PFSK-1 (cell line): ENCODE measurements at regions not wholly inside any gene's neighbourhood (a gene's known extent, or its start where the extent isn't known, plus 50 kb on each side); places are given as distances from the start of the nearest gene placed in this dataset.

Experiments
- FOXP2 ChIP-seq: optimal IDR thresholded peaks from 2 replicates; pipeline ENCODE3; 2011; ENCODE audit warnings: borderline replicate concordance, control low read depth, inconsistent platforms; ENCODE audit not compliant: insufficient read depth; ENCODE audit errors: extremely low read length, extremely low read depth
- POLR2AphosphoS5 ChIP-seq: IDR thresholded peaks from 2 replicates; pipeline ENCODE4 v1.6.1; 2012; ENCODE audit warnings: low read depth, mild to moderate bottlenecking, control low read depth, low read length, moderate library complexity
- REST ChIP-seq, 2 experiments: IDR thresholded peaks; 2 replicates each; pipeline versions ENCODE4 v1.6.1 to v1.8.0; 2011 to 2012; ENCODE audit warnings: low read depth in 2 of 2, low read length in 2 of 2, control low read depth in 1 of 2, inconsistent platforms in 1 of 2, mild to moderate bottlenecking in 1 of 2, moderate library complexity in 1 of 2; ENCODE audit not compliant: insufficient read depth in 1 of 2
- SIN3A ChIP-seq: IDR thresholded peaks from 2 replicates; pipeline ENCODE4 v1.6.1; 2012; ENCODE audit warnings: mild to moderate bottlenecking, low read length, moderate library complexity, borderline replicate concordance; ENCODE audit not compliant: insufficient read depth
- TAF1 ChIP-seq: IDR thresholded peaks from 2 replicates; pipeline ENCODE4 v1.6.1; 2012; ENCODE audit warnings: low read length, control low read depth, borderline replicate concordance; ENCODE audit not compliant: insufficient read depth

- TF ChIP-seq SIN3A (no peak), TAF1 (no peak), POLR2AphosphoS5 (no peak), REST (IDR thresholded peaks at IDR 0.05; ENCODE audit: insufficient read depth in 1 of 2, low read depth in 2 of 2, low read length in 2 of 2) (no peak), FOXP2 (no peak)
These were observed 356.9 kb upstream of the ACTBL2 start for GRCh38 chr5:57839437-57840079.

GRCh38 chr5:57839025-57839424 is 356.4 kb upstream of the ACTBL2 start:
- TF ChIP-seq SIN3A (no peak), TAF1 (no peak), REST (IDR thresholded peaks at IDR 0.05; ENCODE audit: insufficient read depth in 1 of 2, low read depth in 2 of 2, low read length in 2 of 2) (no peak), FOXP2 (no peak), POLR2AphosphoS5 (no peak)

GRCh38 chr5:57836921-57837320 is 354.3 kb upstream of the ACTBL2 start:
- TF ChIP-seq REST (IDR thresholded peaks at IDR 0.05; ENCODE audit: insufficient read depth in 1 of 2, low read depth in 2 of 2, low read length in 2 of 2): no peak
- no peak for TF ChIP-seq POLR2AphosphoS5
- TF ChIP-seq SIN3A: no peak
- no peak for TF ChIP-seq FOXP2
- no peak for TF ChIP-seq TAF1

GRCh38 chr5:57836331-57836730 is 353.7 kb upstream of the ACTBL2 start:
- TF ChIP-seq POLR2AphosphoS5 (no peak), FOXP2 (no peak), SIN3A (no peak)

GRCh38 chr5:57834829-57835608 is 352.4 kb upstream of the ACTBL2 start:
- no peak for TF ChIP-seq SIN3A
- TF ChIP-seq TAF1: no peak
- no peak for TF ChIP-seq REST (IDR thresholded peaks at IDR 0.05; ENCODE audit: insufficient read depth in 1 of 2, low read depth in 2 of 2, low read length in 2 of 2)
- TF ChIP-seq POLR2AphosphoS5: no peak
- no peak for TF ChIP-seq FOXP2
